OCI-M2 (cell line): ENCODE measurements at regions not wholly inside any gene's neighbourhood (a gene's known extent, or its start where the extent isn't known, plus 50 kb on each side); places are given as distances from the start of the nearest gene placed in this dataset.

Experiments
- DNase-seq: peaks from one replicate; lab custom pipeline; 2025; ENCODE audit not compliant: unreplicated experiment; lab: John Stamatoyannopoulos, UW

DNA sequence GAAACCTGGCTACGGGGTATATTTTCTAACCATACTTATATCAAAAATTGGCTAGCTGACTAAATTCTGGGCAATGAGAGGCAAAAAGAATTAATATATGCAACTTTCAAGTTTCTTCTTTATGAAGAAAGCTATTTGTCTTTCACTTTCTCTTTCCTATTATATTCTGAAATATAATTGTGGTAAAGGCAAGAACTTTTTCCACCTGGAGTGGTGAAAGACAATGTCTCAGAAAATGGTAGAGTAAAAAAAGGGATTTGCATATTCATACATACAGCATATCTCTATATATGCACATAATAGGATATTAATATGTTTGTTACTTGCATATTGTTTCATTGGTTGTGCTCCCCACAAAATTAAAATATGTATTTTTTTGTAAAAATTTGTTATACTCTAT, 793.8 kb downstream of the PLA2G4A start:
- DNase-seq, result no peak

GRCh38 chr1:187624812-187625545, 796.2 kb downstream of the PLA2G4A start:
- no peak for DNase-seq

GRCh38 chr1:187626056-187626455, 797.3 kb downstream of the PLA2G4A start:
- DNase-seq, result no peak

- DNase-seq, result no peak
Measured at GRCh38 chr1:187627516-187627915, 798.8 kb downstream of the PLA2G4A start.

DNA sequence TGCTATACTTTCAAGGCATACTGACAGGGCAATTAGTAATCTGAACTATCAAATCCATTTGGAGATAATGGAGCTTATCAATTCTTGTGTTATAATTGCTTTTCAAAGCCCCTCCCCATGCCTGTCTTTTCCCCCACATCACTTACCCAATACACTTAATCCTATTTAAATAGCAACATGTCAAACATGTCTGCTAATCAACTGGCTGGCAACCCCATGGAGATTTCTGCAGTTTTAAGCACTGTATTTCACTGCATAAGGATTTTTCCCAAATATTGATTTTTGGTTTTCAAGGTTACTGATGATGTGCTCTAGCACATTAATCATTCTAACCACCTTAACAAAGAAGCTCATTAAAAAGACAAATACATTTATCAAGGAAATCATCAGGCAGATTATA, 800.3 kb downstream of the PLA2G4A start:
- no peak for DNase-seq

DNA sequence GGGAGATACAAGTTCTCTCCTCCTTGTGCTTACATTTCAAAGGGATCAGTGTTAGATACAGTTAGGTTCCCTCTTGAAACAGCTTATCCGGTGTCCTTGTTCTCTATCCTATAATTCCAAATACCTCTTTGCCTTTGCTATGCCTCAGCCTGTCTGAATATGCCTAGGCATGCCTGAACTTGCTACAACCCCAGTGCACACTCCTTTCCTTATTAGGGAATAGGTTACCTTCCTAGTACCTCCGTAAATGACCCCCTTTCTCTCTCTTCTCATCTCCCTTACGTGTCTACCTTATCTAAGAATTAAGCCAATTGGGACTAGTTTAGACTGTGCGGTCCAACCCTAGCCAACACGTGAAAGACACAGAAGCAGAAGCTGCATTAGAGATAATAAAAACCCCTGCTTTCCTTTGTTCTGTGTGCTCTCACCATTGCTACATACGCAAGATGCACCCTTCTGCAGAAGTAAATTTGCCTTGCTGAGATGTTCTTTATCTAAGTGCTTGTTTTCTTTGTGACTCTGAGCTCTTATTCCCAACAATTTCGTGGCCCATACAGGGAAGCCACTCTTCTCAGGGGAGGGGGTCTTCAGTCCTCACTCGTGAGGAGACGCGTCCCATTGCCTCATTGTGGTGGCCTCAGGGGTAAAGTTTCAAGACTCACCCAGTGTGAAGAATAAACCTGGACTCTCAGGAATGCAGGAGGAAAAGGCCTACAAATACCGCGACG, 802.1 kb downstream of the PLA2G4A start:
- DNase-seq, result no peak

- DNase-seq, result no peak
Measured at GRCh38 chr1:187631381-187631675, 802.6 kb downstream of the PLA2G4A start.

DNA sequence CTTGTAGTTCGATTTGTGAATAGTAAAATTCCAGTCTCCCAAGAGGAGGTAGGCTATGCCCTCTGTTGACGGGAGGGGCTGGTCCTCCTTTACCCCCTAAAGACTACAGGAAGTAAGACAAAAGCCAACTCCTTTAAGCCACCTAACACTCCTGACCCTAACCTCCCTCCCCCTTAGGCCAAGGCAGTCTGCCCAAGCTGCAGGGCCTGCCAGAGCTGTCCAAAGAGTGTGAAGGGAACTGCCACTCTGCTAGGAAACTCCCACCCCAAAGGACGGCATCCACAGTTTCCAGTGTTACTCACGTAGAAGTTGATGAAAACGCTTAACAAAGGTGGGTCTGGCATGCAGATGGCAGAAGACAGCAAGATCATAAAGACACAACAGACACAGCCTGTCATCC, 803.2 kb downstream of the PLA2G4A start:
- no peak for DNase-seq

- no peak for DNase-seq
Measured at GRCh38 chr1:187634940-187635339, 806.2 kb downstream of the PLA2G4A start.

- no peak for DNase-seq
Measured at GRCh38 chr1:187638733-187639434, 810.1 kb downstream of the PLA2G4A start.

DNA sequence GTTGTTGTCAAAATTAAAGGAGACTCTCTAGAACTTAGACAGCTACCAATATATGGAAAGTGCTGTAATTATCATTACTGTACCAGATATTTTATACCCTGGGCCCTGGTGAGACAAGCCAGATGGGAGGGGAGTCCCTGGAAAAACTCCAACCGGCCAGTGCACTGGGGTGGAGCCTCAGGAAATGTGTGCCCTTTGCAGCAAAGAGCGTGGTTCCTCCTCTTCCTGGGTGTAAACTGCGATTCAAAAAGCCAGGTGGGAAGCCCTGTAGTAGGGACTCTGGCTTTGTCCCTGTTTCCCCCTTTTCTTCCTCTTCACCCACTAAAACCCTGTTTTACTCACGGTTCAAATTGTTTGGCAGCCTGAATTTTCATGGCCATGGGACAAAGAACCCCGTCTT, 812.3 kb downstream of the PLA2G4A start:
- DNase-seq, result no peak

- no peak for DNase-seq
Measured at GRCh38 chr1:187641463-187641862, 812.7 kb downstream of the PLA2G4A start.

GRCh38 chr1:187641907-187642306, 813.2 kb downstream of the PLA2G4A start:
- DNase-seq, result no peak

GRCh38 chr1:187645651-187646050, 816.9 kb downstream of the PLA2G4A start:
- no peak for DNase-seq

- DNase-seq, result no peak
Measured at GRCh38 chr1:187646536-187647107, 817.9 kb downstream of the PLA2G4A start.

- DNase-seq, result no peak
Measured at GRCh38 chr1:187648091-187648490, 819.3 kb downstream of the PLA2G4A start.

DNA sequence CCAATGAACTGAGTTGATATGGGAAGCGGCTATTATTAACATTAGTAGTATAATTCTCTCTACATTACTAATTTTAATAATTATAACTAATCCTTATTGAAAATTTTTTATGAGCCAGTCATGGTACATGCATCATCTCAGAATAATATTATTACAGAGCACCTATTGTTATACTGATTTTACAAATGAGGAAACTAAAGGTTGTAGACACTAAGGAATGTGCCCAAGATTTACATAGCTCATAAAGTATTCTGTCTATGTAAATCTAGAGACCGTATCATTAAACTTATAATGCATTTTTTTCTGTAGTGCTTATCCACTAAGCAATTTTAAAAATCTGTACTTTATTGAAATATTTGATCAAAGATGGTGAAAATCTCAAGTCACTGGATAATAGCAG, 825.9 kb downstream of the PLA2G4A start:
- no peak for DNase-seq

GRCh38 chr1:187655104-187655503, 826.4 kb downstream of the PLA2G4A start:
- DNase-seq, result no peak

DNA sequence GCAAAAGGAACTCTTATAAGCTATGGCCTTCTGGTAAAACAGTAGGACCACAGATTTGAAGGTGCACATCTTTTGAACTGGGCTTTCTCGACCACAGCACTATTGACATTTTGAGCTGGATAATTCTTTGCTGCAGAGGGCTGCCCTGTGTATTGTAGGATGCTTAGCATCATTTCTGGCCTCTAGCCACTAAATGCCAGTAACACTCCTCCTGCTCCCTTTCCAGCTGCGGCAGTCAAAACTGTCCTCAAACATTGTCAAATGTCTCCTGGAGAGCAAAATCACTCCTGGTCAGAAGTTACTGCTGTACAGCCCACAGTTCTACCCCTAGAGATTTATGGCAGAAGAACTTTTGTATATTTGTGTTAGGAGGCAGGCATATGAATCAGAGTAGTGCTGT, 836.7 kb downstream of the PLA2G4A start:
- no peak for DNase-seq

GRCh38 chr1:187680823-187681222, 852.1 kb downstream of the PLA2G4A start:
- DNase-seq, result no peak

- no peak for DNase-seq
Measured at GRCh38 chr1:187682112-187682511, 853.4 kb downstream of the PLA2G4A start.

GRCh38 chr1:187685333-187685732, 856.6 kb downstream of the PLA2G4A start:
- DNase-seq, result no peak
